Stimulated activated CD8-positive, alpha-beta memory T cell treated with anti-CD3 and anti-CD28 coated beads, Interleukin-15, amount 100 ng/mL, for 1 hour (primary cell): ENCODE measurements at regions not wholly inside any gene's neighbourhood (a gene's known extent, or its start where the extent isn't known, plus 50 kb on each side); places are given as distances from the start of the nearest gene placed in this dataset.

Experiments
- DNase-seq: peaks from one replicate; pipeline ENCODE4 v3.0.0-alpha.2; 2020; ENCODE audit warnings: low read depth

- DNase-seq, result no peak
Measured at GRCh38 chr9:126248680-126249079, 77.9 kb upstream of the MVB12B start.

GRCh38 chr9:126261584-126262356 is 64.9 kb upstream of the MVB12B start:
- no peak for DNase-seq

- DNase-seq, result no peak
Measured at GRCh38 chr9:126262738-126263137, 63.9 kb upstream of the MVB12B start.

- no peak for DNase-seq
Measured at GRCh38 chr9:126270556-126270955, 56.1 kb upstream of the MVB12B start.

GRCh38 chr9:126275386-126276001 is 51.1 kb upstream of the MVB12B start:
- no peak for DNase-seq

- no peak for DNase-seq
Measured at GRCh38 chr9:126276056-126276728, 50.4 kb upstream of the MVB12B start.
